KMS-11 (cell line): ENCODE measurements at regions not wholly inside any gene's neighbourhood (a gene's known extent, or its start where the extent isn't known, plus 50 kb on each side); places are given as distances from the start of the nearest gene placed in this dataset.

Source experiments
- H2AFZ ChIP-seq: fragments of 200-600 bp; sonication (generic); 2 replicates; pipeline ENCODE4 v1.6.1; 2016; ENCODE audit warnings: antibody characterized with exemption, mixed run types, low read depth
- H3K27ac ChIP-seq: fragments of 200-600 bp; sonication (generic); 2 replicates; pipeline ENCODE4 v1.6.1; 2016; ENCODE audit warnings: mild to moderate bottlenecking, mixed run types
- H3K27me3 ChIP-seq: fragments of 200-600 bp; sonication (generic); 2 replicates; pipeline ENCODE4 v1.6.1; 2017; ENCODE audit warnings: mild to moderate bottlenecking, low read depth, mixed run types, moderate library complexity; ENCODE audit not compliant: insufficient read depth
- H3K36me3 ChIP-seq: fragments of 200-600 bp; sonication (generic); 2 replicates; pipeline ENCODE4 v1.6.1; 2017; ENCODE audit warnings: mild to moderate bottlenecking, mixed run types; ENCODE audit not compliant: insufficient read depth
- H3K4me1 ChIP-seq: fragments of 200-600 bp; sonication (generic); 2 replicates; pipeline ENCODE4 v1.6.1; 2016; ENCODE audit warnings: mild to moderate bottlenecking, low read depth, mixed run types; ENCODE audit not compliant: poor library complexity, severe bottlenecking
- H3K4me2 ChIP-seq: fragments of 200-600 bp; sonication (generic); 2 replicates; pipeline ENCODE4 v1.7.0; 2016; ENCODE audit warnings: mild to moderate bottlenecking, mixed run types
- H3K4me3 ChIP-seq: fragments of 200-600 bp; sonication (generic); IDR thresholded peaks from 2 replicates; pipeline ENCODE4 v1.6.1; 2017; ENCODE audit warnings: low read depth, low read length, mixed read lengths; ENCODE audit not compliant: insufficient read depth
- H3K79me2 ChIP-seq: fragments of 200-600 bp; sonication (generic); 2 replicates; pipeline ENCODE4 v1.6.1; 2016; ENCODE audit warnings: low read depth, mixed run types; ENCODE audit not compliant: insufficient read depth
- H3K9ac ChIP-seq: fragments of 200-600 bp; sonication (generic); 2 replicates; pipeline ENCODE4 v1.6.1; 2016; ENCODE audit warnings: mild to moderate bottlenecking, mixed run types
- H4K20me1 ChIP-seq: fragments of 200-600 bp; sonication (generic); 2 replicates; pipeline ENCODE4 v1.6.1; 2016; ENCODE audit warnings: mild to moderate bottlenecking, mixed run types; ENCODE audit not compliant: insufficient read depth
- CTCF ChIP-seq: fragments of 200-600 bp; sonication (generic); conservative IDR thresholded peaks from 2 replicates; pipeline ENCODE4 v1.6.1; 2017; ENCODE audit warnings: low read depth, mild to moderate bottlenecking, antibody characterized with exemption, low read length, moderate library complexity, mixed read lengths

GRCh38 chr17:79203016-79203415 is 128.4 kb downstream of the ENGASE start:
- Histone ChIP-seq H3K27ac (no peak overlapping the region), H2AFZ (no peak overlapping the region), H3K79me2 (no peaks in the 10 kb centered on the region), H3K4me2 (no peak overlapping the region), H3K4me1 (no peaks in the 10 kb centered on the region), H3K27me3 (peaks cover 90% of the 10 kb centered on the region), H4K20me1 (no peaks in the 10 kb centered on the region), H3K9ac (no peak overlapping the region), H3K36me3 (no peaks in the 10 kb centered on the region), H3K4me3 (no peak overlapping the region)
- TF ChIP-seq CTCF: no peak

- H3K4me3 ChIP-seq: no peak overlapping the region
- no peak overlapping the region for H2AFZ ChIP-seq
- no peaks in the 10 kb centered on the region for H4K20me1 ChIP-seq
- TF ChIP-seq CTCF: no peak
- H3K27me3 ChIP-seq: peaks cover 90% of the 10 kb centered on the region
- no peaks in the 10 kb centered on the region for H3K36me3 ChIP-seq
- no peak overlapping the region for H3K27ac ChIP-seq
- no peaks in the 10 kb centered on the region for H3K79me2 ChIP-seq
- H3K9ac ChIP-seq: no peak overlapping the region
- no peak overlapping the region for H3K4me2 ChIP-seq
- H3K4me1 ChIP-seq: no peaks in the 10 kb centered on the region
These were observed 127.9 kb downstream of the ENGASE start for GRCh38 chr17:79202480-79202879.

- Histone ChIP-seq H3K4me1 (no peaks in the 10 kb centered on the region), H3K9ac (no peak overlapping the region), H3K79me2 (no peaks in the 10 kb centered on the region), H4K20me1 (no peaks in the 10 kb centered on the region), H3K4me3 (no peak overlapping the region), H2AFZ (no peak overlapping the region), H3K27ac (no peak overlapping the region), H3K27me3 (peaks cover 88% of the 10 kb centered on the region), H3K36me3 (no peaks in the 10 kb centered on the region), H3K4me2 (no peak overlapping the region)
- TF ChIP-seq CTCF: no peak
These were observed 127.1 kb downstream of the ENGASE start for GRCh38 chr17:79201536-79202227.

GRCh38 chr17:79201119-79201518 is 126.5 kb downstream of the ENGASE start:
- no peak overlapping the region for H2AFZ ChIP-seq
- no peaks in the 10 kb centered on the region for H4K20me1 ChIP-seq
- no peak overlapping the region for H3K4me3 ChIP-seq
- H3K27ac ChIP-seq: no peak overlapping the region
- H3K79me2 ChIP-seq: no peaks in the 10 kb centered on the region
- H3K36me3 ChIP-seq: no peaks in the 10 kb centered on the region
- no peak for TF ChIP-seq CTCF
- no peak overlapping the region for H3K4me2 ChIP-seq
- no peak overlapping the region for H3K9ac ChIP-seq
- no peaks in the 10 kb centered on the region for H3K4me1 ChIP-seq
- peaks cover 88% of the 10 kb centered on the region for H3K27me3 ChIP-seq
